ENCODE measurements at regions not wholly inside any gene's neighbourhood (a gene's known extent, or its start where the extent isn't known, plus 50 kb on each side); places are given as distances from the start of the nearest gene placed in this dataset.

GRCh38 chr10:10295537-10295936 lies 722.1 kb upstream of the CELF2 start:
- no peaks in the 10 kb centered on the region for H3K36me3 ChIP-seq (ENCODE audit: control insufficient read depth, insufficient read depth, low read length)
- H3K4me2 ChIP-seq (ENCODE audit: low read depth, low read length): no peak overlapping the region
- no peak overlapping the region for H4K5ac ChIP-seq (ENCODE audit: low read depth, low read length)
- WGBS, 2 experiments (ENCODE audit: extremely low coverage in 2 of 2, insufficient read length in 1 of 2): no CpG with 5 or more reads among the region's 10 CpGs
- H2AK9ac ChIP-seq (replicated peaks; ENCODE audit: low read depth, low read length, poor library complexity): no peak overlapping the region
- no peak overlapping the region for H3K4ac ChIP-seq (ENCODE audit: low read depth, low read length)
- no peak overlapping the region for H4K91ac ChIP-seq (ENCODE audit: insufficient read depth, low read depth, low read length)
- BruUV-seq (replicated peaks): no TSS peak
- intact Hi-C loops (cut with micrococcal nuclease): no loop called here
- dilution Hi-C loops (cut with HindIII; ENCODE audit: low sequenced_read_pairs, unreplicated experiment): no loop called here
- H3K9ac ChIP-seq (ENCODE audit: low read depth, low read length): no peak overlapping the region
- no peak for ATAC-seq (ENCODE audit: low read depth)
- ChIA-PET CTCF (interaction anchor here (0.6 kb wide), 1 partner anchor 69 kb away, joined by 3 read pairs; no protein-coding TSS in a partner anchor), POLR2A (ENCODE audit: unreplicated experiment) (no interaction called here)
- H2AFZ ChIP-seq (replicated peaks; ENCODE audit: low read length, poor library complexity): no peak overlapping the region
- H2AK5ac ChIP-seq (ENCODE audit: low read depth, low read length): no peak overlapping the region
- H2BK20ac ChIP-seq (ENCODE audit: low read depth, low read length): no peak overlapping the region
- H3K56ac ChIP-seq (ENCODE audit: extremely low read depth, insufficient read depth, low read length): no peak overlapping the region
- H3K18ac ChIP-seq (ENCODE audit: low read depth, low read length): no peak overlapping the region
- no peak overlapping the region for H3K27ac ChIP-seq (ENCODE audit: insufficient read depth, low read length)
- no peaks in the 10 kb centered on the region; the same call in 1 of the 2 replicates for H3K4me1 ChIP-seq (ENCODE audit: control insufficient read depth, insufficient read depth, low read length)
- no peak overlapping the region for H3K4me3 ChIP-seq (ENCODE audit: insufficient read depth, low read depth, low read length)
- no peak overlapping the region for H2BK120ac ChIP-seq (ENCODE audit: low read depth, low read length)
- no peak overlapping the region for H2BK5ac ChIP-seq (ENCODE audit: low read depth, low read length, poor library complexity, severe bottlenecking)
- no peak overlapping the region for H3K23ac ChIP-seq (ENCODE audit: low read depth, low read length)
- no peaks in the 10 kb centered on the region for H3K79me1 ChIP-seq (ENCODE audit: low read depth in 1 of 2, low read length in 2 of 2)
- no peak overlapping the region for H3K14ac ChIP-seq (replicated peaks; ENCODE audit: low read depth, low read length)
- 0 out of 2 replicates have a peak, but pooled peaks cover 5% of the 10 kb centered on the region for H3K9me1 ChIP-seq (ENCODE audit: insufficient read depth, low read length)
- H4K8ac ChIP-seq (ENCODE audit: low read depth in 2 of 2, low read length in 2 of 2): no peak overlapping the region
- in situ Hi-C loops (cut with MboI; ENCODE audit: low sequenced_read_pairs): no loop called here
- no peaks in the 10 kb centered on the region for H3K9me3 ChIP-seq (ENCODE audit: control insufficient read depth, insufficient read depth, low read length)
- H3K27me3 ChIP-seq (ENCODE audit: control insufficient read depth, insufficient read depth, low read length): no peaks in the 10 kb centered on the region
- DNase-seq: no peak
- TF ChIP-seq MAZ (IDR thresholded peaks at IDR 0.05; ENCODE audit: borderline replicate concordance, low read depth, low read length): no peak
- no peak for TF ChIP-seq RCOR1 (IDR thresholded peaks at IDR 0.05; ENCODE audit: insufficient replicate concordance, low read length)
- no peak for TF ChIP-seq RAD21 (IDR thresholded peaks at IDR 0.05; ENCODE audit: low read length)
- TF ChIP-seq USF2 (IDR thresholded peaks at IDR 0.05; ENCODE audit: low read depth, low read length): no peak
- TF ChIP-seq NFE2L2 (IDR thresholded peaks at IDR 0.05; ENCODE audit: low read depth, low read length): no peak
- no peak for TF ChIP-seq POLR2A (IDR thresholded peaks at IDR 0.05; ENCODE audit: low read depth, low read length)
- TF ChIP-seq BHLHE40 (IDR thresholded peaks at IDR 0.05; ENCODE audit: low read depth, low read length): no peak
- TF ChIP-seq RFX5 (IDR thresholded peaks at IDR 0.05; ENCODE audit: low read depth, low read length): no peak
- TF ChIP-seq MAFK (IDR thresholded peaks at IDR 0.05; ENCODE audit: low read depth, low read length): no peak
- TF ChIP-seq FOS (IDR thresholded peaks at IDR 0.05; ENCODE audit: low read depth, low read length): no peak
- no peak for TF ChIP-seq CHD1 (IDR thresholded peaks at IDR 0.05; ENCODE audit: low read depth, low read length)
- TF ChIP-seq CEBPB (IDR thresholded peaks at IDR 0.05; ENCODE audit: low read depth, low read length): no peak
- no peak for TF ChIP-seq SMC3 (IDR thresholded peaks at IDR 0.05; ENCODE audit: low read depth, low read length)
- H4K20me1 ChIP-seq (ENCODE audit: insufficient read depth, low read length): no peaks in the 10 kb centered on the region
- H2BK15ac ChIP-seq (ENCODE audit: low read depth, low read length): no peak overlapping the region

All from IMR-90 (cell line).